ENCODE measurements at regions not wholly inside any gene's neighbourhood (a gene's known extent, or its start where the extent isn't known, plus 50 kb on each side); places are given as distances from the start of the nearest gene placed in this dataset.
"Not testable (repeated sequence)": the region's sequence is repeated elsewhere in the genome, so short reads cannot be mapped to it uniquely, and the experiment has no call there.

- no peak for DNase-seq (ENCODE audit: low spot score in 2 of 2)
- FAIRE-seq: no peak
These were observed 153.6 kb downstream of the HRH4 start for GRCh38 chr18:24613896-24614640.

- no peak for FAIRE-seq
- no peak for DNase-seq (ENCODE audit: low spot score in 2 of 2)
These were observed 156.2 kb downstream of the HRH4 start for GRCh38 chr18:24616653-24617052.

- FAIRE-seq: not testable (repeated sequence)
These were observed 164.0 kb downstream of the HRH4 start for GRCh38 chr18:24624421-24624820.

GRCh38 chr18:24627644-24628315 lies 167.3 kb downstream of the HRH4 start:
- no peak for DNase-seq (ENCODE audit: low spot score in 2 of 2)
- no peak for FAIRE-seq

More at GRCh38 chr18:24624421-24624820, 164.0 kb downstream of the HRH4 start:
- DNase-seq (ENCODE audit: low spot score in 2 of 2): not testable (repeated sequence)

GRCh38 chr18:24628326-24628725 lies 167.9 kb downstream of the HRH4 start:
- DNase-seq (ENCODE audit: low spot score in 2 of 2) (no peak), FAIRE-seq (no peak)

GRCh38 chr18:24629921-24630320 lies 169.5 kb downstream of the HRH4 start:
- no peak for DNase-seq (ENCODE audit: low spot score in 2 of 2)

GRCh38 chr18:24630346-24630880 lies 170.0 kb downstream of the HRH4 start:
- no peak for DNase-seq (ENCODE audit: low spot score in 2 of 2)
- FAIRE-seq: no peak

More at GRCh38 chr18:24629921-24630320, 169.5 kb downstream of the HRH4 start:
- no peak for FAIRE-seq

- no peak for FAIRE-seq
These were observed 171.0 kb downstream of the HRH4 start for GRCh38 chr18:24631243-24632025.

GRCh38 chr18:24632158-24632988 lies 171.9 kb downstream of the HRH4 start:
- FAIRE-seq: no peak
- DNase-seq (ENCODE audit: low spot score in 2 of 2): no peak

More at GRCh38 chr18:24631243-24632025, 171.0 kb downstream of the HRH4 start:
- no peak for DNase-seq (ENCODE audit: low spot score in 2 of 2)

GRCh38 chr18:24633121-24633520 lies 172.7 kb downstream of the HRH4 start:
- DNase-seq (ENCODE audit: low spot score in 2 of 2): no peak
- no peak for FAIRE-seq

GRCh38 chr18:24649571-24649970 lies 189.1 kb downstream of the HRH4 start:
- DNase-seq (ENCODE audit: low spot score in 2 of 2) (no peak), FAIRE-seq (no peak)

- FAIRE-seq (no peak), DNase-seq (ENCODE audit: low spot score in 2 of 2) (no peak)
These were observed 191.0 kb downstream of the HRH4 start for GRCh38 chr18:24651434-24651833.

- DNase-seq (ENCODE audit: low spot score in 2 of 2) (no peak), FAIRE-seq (no peak)
These were observed 195.6 kb downstream of the HRH4 start for GRCh38 chr18:24656050-24656449.

GRCh38 chr18:24656551-24657443 lies 196.4 kb downstream of the HRH4 start:
- no peak for FAIRE-seq

GRCh38 chr18:24657444-24657842 lies 197.0 kb downstream of the HRH4 start:
- no peak for DNase-seq (ENCODE audit: low spot score in 2 of 2)
- no peak for FAIRE-seq

More at GRCh38 chr18:24656551-24657443, 196.4 kb downstream of the HRH4 start:
- DNase-seq (ENCODE audit: low spot score in 2 of 2): no peak

- no peak for FAIRE-seq
These were observed 197.9 kb downstream of the HRH4 start for GRCh38 chr18:24658302-24658701.

GRCh38 chr18:24659827-24660720 lies 199.6 kb downstream of the HRH4 start:
- FAIRE-seq (no peak), DNase-seq (ENCODE audit: low spot score in 2 of 2) (no peak)

More at GRCh38 chr18:24658302-24658701, 197.9 kb downstream of the HRH4 start:
- no peak for DNase-seq (ENCODE audit: low spot score in 2 of 2)

GRCh38 chr18:24660956-24661355 lies 200.5 kb downstream of the HRH4 start:
- no peak for FAIRE-seq
- DNase-seq (ENCODE audit: low spot score in 2 of 2): no peak

Data from frontal cortex (tissue), 3 donors.